SHP77 (cell line): ENCODE measurements at regions not wholly inside any gene's neighbourhood (a gene's known extent, or its start where the extent isn't known, plus 50 kb on each side); places are given as distances from the start of the nearest gene placed in this dataset.
"Not testable (repeated sequence)": the region's sequence is repeated elsewhere in the genome, so short reads cannot be mapped to it uniquely, and the experiment has no call there.

Source experiments
- DNase-seq, 2 experiments: peaks; one replicate each; lab custom pipeline; 2025; lab: John Stamatoyannopoulos, UW

DNA sequence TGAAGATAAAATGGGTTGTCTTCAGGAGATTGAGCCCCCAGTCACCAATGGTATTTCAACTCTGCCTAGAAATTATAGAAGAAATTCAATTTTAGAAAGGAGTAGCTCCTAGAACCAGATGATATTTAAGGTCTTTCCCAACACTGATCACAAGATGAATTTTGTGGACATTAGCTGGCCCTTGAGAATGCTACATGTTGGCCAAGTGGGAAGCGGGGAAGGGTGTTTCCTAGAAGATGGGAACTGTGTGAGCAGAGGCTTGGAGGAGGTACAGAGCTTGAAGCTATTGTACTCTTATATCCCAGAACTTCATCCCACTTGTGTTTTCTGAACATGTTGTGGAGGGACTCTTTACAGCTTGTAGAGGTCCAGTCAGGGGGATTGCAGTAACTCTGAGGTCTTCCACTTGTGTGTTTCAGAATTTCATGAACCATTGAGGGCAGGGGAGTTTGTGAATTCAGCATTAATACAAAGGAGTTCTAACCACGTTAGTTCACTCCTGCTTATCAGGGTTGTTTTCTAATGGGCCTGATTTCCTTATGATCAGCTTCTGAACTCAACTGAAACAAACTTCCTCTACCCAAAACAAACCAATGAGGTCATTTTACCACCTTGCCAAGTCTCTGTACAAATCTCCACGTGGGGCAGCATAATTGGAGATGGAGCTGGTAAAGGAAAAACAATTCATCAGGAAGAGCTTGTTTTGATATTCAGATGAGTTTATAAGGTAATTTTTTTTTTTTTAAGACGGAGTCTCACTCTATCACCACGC is 152.6 kb upstream of the TPM1 start:
- DNase-seq, result no peak

- no peak for DNase-seq
Observed at GRCh38 chr15:62894322-62895085, 148.0 kb upstream of the TPM1 start.

DNA sequence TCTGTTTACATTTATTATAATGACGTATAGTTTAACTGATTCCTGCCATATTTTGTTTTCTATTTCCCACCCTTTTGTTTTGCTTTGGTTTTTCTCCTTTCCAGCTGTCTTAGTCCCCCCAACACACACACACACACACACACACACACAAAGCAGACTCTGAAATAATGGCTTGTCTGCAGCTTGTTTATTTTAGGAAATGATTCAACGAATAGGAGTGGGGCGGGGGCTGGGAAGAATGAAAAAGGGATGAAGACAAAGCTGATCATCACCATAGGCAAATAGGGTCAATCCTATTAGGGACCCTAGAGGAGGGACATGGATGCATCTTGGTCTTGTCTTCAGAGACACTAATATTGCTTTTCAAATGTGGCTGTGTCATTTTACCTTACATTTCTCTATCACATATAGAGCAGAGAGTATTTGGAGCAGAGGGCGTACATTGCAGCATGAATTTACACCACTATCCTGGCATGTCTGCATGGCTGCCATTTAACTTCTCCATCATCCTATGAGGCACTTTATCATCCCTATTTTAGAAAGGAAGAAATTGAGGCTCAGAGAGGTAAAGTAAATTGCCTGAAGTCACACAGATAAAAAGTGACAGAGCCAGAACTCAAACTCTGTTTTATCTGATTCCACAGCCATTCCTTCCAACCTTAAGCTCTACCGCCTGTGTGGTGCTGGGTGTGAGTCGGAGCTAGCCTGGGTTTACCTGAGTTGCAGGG is 147.2 kb upstream of the TPM1 start:
- DNase-seq, result no peak

DNA sequence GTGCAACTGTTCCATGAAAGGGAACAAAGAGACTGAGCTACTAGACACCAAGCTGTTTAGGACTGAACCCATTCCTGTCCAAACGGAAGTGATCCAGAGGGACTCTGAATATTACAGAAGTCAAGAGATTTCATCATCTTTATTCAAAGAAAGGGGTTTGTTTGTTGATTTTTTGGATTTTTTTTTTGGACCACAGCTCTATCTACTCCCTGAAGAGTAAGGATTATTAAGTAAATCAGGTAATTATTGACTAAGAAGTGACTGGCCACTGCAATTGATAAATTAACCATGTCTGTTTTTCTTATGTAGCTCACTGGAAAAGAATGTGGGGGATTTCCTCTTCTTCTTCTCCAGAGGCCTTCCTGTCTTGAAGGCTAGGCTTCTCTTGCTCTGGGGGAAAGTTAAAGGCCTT is 146.6 kb upstream of the TPM1 start:
- no peak for DNase-seq

- DNase-seq, result no peak
Observed at GRCh38 chr15:62896380-62896866, 146.1 kb upstream of the TPM1 start.

GRCh38 chr15:62896969-62897486 is 145.5 kb upstream of the TPM1 start:
- peak in 1 of 2 experiments; percentile 51 for DNase-seq

DNA sequence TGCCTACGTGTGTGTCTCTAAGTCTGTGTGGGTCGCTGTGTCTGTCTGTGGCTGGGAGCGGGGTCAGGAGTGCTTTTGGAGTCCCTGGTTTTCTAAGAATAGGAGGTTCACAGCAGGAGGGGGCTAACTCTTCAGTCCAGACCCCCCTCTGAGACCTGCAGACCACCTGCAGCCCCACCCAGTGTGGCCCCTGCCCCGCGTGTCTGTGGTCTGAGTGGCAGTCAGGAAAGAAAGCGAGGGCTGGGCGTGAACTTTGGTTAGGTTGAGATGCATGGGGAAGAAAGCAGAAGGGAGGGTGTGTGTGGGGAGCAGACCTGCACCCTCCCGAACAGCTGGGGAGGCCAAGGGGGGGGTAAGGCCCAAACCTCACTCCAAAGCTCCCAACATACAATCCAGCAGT is 144.9 kb upstream of the TPM1 start:
- no peak for DNase-seq

DNA sequence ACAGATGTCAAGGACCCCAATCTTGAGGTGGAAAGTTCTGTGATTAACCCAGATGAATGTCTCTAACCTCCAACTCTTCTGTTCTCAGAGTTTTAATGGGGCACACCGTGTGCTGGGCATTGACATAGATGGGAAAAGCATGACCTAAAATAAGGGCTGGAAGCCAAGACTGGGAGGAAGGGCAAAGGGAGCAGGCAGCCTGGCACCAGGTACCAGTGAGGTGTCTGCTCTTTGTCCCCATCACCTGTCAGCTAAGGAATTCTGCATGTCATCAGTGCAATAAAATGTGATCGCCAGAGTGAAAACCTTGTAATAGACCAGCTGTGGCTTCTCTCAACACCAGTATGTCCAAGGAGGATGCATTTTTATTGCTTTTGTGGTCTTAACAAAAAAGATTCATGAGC is 143.5 kb upstream of the TPM1 start:
- no peak for DNase-seq

DNA sequence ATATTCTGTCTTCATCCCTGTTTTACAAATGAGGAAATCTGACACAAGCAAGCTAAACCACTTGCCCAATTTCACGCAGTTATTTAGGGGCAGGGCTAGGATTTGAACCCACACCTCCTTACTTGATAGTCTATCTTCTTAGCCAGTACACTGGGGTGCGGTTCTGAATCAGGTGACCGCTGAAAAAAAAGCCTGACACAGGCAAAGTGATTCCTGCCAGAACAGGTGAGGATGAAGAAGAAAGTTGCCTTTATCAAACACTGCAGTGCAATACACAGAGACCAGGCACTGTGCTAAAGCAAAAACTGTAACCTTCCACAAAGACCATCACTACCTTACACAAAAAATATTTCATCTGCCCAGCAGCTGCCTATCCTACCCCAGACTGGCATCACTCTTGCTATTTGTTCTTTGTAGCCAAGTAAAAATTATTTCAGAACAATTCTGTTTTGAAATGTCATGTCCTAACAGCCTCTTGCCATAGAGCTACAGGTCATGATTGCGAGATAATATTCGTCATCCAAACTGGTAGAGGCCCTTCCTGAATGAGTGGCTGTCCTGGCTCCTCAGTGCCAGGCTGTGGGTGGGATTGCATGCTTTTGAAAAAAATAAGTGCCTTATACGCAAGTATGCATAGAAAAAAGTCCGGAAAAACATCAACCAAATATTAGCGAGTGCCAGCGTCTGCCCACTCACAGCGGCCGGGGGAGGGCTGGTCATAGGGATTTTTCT is 142.3 kb upstream of the TPM1 start:
- no peak for DNase-seq

GRCh38 chr15:62901087-62901486 is 141.5 kb upstream of the TPM1 start:
- no peak for DNase-seq

GRCh38 chr15:62901909-62902546 is 140.5 kb upstream of the TPM1 start:
- no peak for DNase-seq

GRCh38 chr15:62902821-62903220 is 139.7 kb upstream of the TPM1 start:
- no peak for DNase-seq

DNA sequence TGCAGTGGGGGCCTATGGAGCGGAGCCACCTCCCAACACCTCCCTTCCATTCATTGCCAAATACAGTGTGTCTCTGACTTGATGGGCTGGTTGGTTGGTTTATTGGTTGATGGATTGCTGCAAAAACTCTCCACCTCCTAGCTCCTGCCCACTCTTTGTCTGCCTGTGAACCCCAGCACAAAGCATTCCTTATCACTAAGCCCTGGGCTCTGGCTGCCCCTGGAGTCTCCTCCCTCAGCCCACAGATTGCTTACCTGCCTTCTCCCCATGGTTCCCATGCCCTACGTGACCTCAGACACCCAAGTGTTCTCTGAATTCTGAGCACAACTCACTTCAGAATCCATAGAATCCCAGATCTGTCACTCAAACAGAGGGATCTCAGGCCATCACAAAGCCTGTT is 139.1 kb upstream of the TPM1 start:
- DNase-seq, result no peak

GRCh38 chr15:62904041-62904910 is 138.3 kb upstream of the TPM1 start:
- DNase-seq, result no peak

DNA sequence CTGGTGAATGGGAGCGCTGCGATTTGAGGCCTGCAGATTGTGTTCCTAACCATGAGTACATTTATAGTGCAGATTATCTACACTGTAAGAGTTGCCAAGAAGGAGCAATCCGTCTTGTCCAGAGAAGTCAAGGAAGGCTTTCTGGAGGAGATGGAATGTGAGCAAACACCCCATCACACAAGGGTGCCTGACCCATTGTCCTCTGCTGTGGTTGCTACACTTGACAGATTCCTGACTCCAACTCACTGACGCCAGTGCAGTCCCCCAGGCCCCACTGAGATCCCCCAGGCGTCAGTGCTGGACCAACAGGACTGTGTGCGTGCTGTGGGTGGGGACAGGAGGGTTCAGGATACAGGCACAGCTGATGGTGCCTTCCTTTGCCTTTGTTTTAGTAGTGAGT is 135.9 kb upstream of the TPM1 start:
- no peak for DNase-seq

DNA sequence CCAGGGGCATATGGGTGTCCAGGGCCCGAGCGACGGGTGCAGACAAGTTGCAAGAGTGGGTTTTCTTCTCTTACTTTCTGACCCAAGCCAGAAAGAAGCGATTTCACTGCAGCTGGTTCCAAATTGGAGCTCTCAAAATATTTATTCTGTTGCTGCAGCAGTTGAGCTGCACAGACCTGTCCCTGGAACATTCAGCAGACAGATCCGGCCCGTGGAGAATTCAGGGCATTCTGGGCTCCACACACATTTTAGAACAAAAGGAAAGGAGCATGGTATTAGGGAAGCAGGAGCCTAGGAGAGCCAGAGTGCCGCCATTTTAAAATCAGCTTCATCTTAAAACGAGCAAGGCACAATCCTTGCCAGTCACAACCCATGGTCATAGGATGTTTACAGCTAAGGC is 135.3 kb upstream of the TPM1 start:
- no peak for DNase-seq

DNA sequence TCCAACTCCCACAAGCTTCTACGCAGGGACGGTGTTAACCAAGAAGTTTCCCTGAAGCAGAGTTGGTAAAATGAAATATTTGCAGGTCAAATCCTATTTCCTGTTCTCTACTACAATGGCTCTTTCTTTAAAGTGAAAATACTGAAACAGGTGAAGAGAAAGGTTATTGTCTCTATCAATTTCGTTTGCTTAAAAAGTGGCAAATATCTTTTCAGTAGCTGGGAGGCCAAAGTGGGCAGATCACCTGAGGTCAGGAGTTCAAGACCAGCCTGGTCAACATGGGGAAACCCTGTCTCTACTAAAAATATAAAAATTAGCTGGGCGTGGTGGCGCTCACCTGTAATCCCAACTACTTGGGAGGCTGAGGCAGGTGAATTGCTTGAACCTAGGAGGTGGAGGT is 134.2 kb upstream of the TPM1 start:
- DNase-seq, result not testable (repeated sequence)

DNA sequence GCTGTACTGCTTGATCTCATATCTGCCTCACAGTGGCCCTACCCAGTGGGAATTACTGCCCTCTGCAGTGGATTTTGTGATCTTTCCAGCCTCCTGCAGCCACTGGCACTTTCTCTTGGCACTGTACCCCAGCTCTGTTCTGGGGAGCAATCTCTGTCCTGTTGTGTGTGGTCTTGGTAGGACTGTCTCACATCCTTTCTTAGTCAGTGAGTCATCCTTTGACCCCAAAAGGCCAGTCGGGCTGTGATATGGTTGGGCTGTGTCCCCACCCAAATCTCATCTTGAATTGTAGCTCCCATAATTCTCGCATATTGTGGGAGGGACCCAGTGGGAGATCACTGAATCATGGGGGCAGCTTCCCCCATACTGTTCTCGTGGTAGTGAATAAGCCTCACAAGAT is 133.3 kb upstream of the TPM1 start:
- no peak for DNase-seq

DNA sequence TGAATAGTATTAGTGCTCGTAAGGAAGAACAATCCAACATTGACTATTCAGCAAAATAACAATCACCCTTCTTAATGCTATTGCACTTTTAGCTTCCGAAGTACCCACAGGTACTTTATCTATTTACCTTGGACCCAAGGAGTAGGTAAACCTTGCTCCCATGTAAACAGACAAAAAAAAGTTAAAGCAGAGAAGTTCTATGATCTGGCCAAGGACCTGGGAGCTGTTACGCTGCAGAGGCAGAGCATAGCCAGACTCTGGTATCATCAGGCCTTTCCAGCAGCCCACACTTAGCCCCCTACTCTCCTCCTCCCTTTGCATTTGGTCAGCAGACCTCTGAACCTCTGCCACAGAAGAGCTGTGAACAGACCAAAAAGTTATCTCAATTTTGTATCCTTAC is 130.3 kb upstream of the TPM1 start:
- DNase-seq, result no peak

- DNase-seq, result no peak
Observed at GRCh38 chr15:62912808-62913207, 129.7 kb upstream of the TPM1 start.
